Stomach (tissue), 4 donors: ENCODE measurements at regions not wholly inside any gene's neighbourhood (a gene's known extent, or its start where the extent isn't known, plus 50 kb on each side); places are given as distances from the start of the nearest gene placed in this dataset.

Experiments used
- POLR2AphosphoS5 ChIP-seq, 3 donors: sonication (generic); formaldehyde crosslinking; IDR thresholded peaks; one replicate each; pipeline ENCODE4 v1.6.1; 2016; ENCODE audit warnings: antibody characterized with exemption in 3 of 3
- TF ChIP-seq, protein P1 (sequence below), 7 experiments: fragments of 450-650 bp in 4 of 7; fragments of 200-600 bp in 3 of 7; sonication (generic) in 3 of 7; IDR thresholded peaks; one replicate each; pipeline ENCODE4 v1.5.1; 2016 to 2019; ENCODE audit warnings: antibody characterized with exemption in 7 of 7, control low read depth in 2 of 7, mild to moderate bottlenecking in 1 of 7

DNA sequence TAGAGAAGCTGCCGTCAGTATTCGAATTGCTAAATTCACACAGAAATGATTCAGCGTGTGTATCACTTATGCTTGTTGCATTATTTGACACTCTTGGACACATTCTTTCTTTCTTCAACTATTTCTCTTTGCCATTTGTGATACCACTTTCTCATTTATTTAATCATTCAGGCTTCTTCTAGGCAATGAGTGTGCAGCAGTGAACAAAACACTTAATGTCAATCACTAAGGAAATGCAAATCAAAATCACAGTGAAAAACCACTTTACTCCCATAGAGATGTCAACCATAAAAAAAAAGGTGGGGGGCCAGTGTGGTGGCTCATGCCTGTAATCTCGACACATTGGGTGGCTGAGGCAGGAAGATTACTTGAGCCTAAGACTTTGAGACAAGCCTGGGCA, 214.6 kb downstream of the FLRT2 start:
- no peak for TF ChIP-seq POLR2AphosphoS5 (IDR thresholded peaks at IDR 0.05)
- TF ChIP-seq, protein P1, sequence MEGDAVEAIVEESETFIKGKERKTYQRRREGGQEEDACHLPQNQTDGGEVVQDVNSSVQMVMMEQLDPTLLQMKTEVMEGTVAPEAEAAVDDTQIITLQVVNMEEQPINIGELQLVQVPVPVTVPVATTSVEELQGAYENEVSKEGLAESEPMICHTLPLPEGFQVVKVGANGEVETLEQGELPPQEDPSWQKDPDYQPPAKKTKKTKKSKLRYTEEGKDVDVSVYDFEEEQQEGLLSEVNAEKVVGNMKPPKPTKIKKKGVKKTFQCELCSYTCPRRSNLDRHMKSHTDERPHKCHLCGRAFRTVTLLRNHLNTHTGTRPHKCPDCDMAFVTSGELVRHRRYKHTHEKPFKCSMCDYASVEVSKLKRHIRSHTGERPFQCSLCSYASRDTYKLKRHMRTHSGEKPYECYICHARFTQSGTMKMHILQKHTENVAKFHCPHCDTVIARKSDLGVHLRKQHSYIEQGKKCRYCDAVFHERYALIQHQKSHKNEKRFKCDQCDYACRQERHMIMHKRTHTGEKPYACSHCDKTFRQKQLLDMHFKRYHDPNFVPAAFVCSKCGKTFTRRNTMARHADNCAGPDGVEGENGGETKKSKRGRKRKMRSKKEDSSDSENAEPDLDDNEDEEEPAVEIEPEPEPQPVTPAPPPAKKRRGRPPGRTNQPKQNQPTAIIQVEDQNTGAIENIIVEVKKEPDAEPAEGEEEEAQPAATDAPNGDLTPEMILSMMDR (IDR thresholded peaks at IDR 0.05), result no peak
